Tibial nerve (tissue), 4 donors: ENCODE measurements at regions not wholly inside any gene's neighbourhood (a gene's known extent, or its start where the extent isn't known, plus 50 kb on each side); places are given as distances from the start of the nearest gene placed in this dataset.

Experiments
- DNase-seq, 2 donors: peaks; one replicate each; pipeline ENCODE4 v3.0.0-alpha.2; 2019; ENCODE audit warnings: low spot score in 2 of 2
- H3K27ac ChIP-seq, 4 donors: fragments of 200-600 bp; sonication (generic) in 3 of 4; one replicate each; pipeline ENCODE4 v1.5.1; 2017 to 2019; ENCODE audit warnings: mild to moderate bottlenecking in 1 of 4
- H3K27me3 ChIP-seq, 2 donors: fragments of 200-600 bp; sonication (generic) in 1 of 2; one replicate each; pipeline versions ENCODE4 v1.5.1 to v1.6.0; 2017 to 2019
- H3K36me3 ChIP-seq, 3 donors: fragments of 200-600 bp; sonication (generic); one replicate each; pipeline ENCODE4 v1.5.1; 2018 to 2019
- H3K4me1 ChIP-seq, 4 donors: fragments of 200-600 bp; sonication (generic) in 3 of 4; one replicate each; pipeline ENCODE4 v1.5.1; 2017 to 2019
- H3K4me3 ChIP-seq, 4 donors: fragments of 200-600 bp; sonication (generic) in 3 of 4; one replicate each; pipeline ENCODE4 v1.5.1; 2017 to 2019; ENCODE audit warnings: mild to moderate bottlenecking in 1 of 4, moderate library complexity in 1 of 4
- H3K9me3 ChIP-seq, 4 donors: fragments of 200-600 bp; sonication (generic) in 3 of 4; one replicate each; pipeline ENCODE4 v1.5.1; 2017 to 2019
- CTCF ChIP-seq, 5 experiments: fragments of 200-600 bp in 3 of 5; fragments of 450-650 bp in 2 of 5; sonication (generic) in 3 of 5; IDR thresholded peaks; one replicate each; pipeline ENCODE4 v1.5.1; 2016 to 2019; ENCODE audit warnings: antibody characterized with exemption in 5 of 5, mild to moderate bottlenecking in 3 of 5, moderate library complexity in 2 of 5
- EP300 ChIP-seq, 2 donors: sonication (generic); formaldehyde crosslinking; IDR thresholded peaks; one replicate each; pipeline ENCODE4 v1.6.1; 2017; ENCODE audit warnings: antibody characterized with exemption in 2 of 2, mild to moderate bottlenecking in 1 of 2
- POLR2A ChIP-seq, 2 donors: fragments of 450-650 bp; IDR thresholded peaks; one replicate each; pipeline ENCODE4 v1.6.1; 2017; ENCODE audit warnings: antibody characterized with exemption in 2 of 2, mild to moderate bottlenecking in 2 of 2, moderate library complexity in 2 of 2
- WGBS, 2 donors: methylation state at CpG; one replicate each; pipeline ENCODE4 v1.1.5; 2018; 5-methylcytosine and 5-hydroxymethylcytosine counted together

DNA sequence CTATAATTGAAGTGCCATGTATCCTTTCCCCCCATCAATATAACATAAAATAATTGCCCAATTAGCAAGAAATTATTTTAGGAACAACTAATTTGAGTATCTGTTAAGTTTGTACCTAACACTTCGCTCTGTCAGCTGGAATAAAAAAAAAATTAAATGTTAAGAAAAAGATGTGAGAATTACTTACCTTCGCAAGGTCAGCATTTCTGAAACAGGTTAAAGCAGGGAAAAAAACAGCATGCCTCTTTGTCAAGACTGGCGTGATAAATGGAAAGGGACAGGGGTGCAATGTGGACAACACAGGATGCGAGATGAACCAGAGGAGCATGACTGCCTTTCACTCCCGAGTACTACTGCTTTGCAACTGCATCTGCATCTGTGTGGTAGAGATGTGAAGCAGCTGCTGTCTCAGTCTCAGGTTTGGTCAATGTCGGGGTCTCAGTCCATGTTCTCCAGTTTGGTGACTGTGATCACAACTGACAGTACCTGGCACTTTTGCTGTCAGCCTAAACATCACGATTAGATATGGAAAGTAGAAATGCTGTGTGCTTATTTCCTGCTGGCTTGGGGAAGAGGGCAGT lies 565.4 kb upstream of the LRRTM1 start:
- Histone ChIP-seq H3K4me1 (no peaks in the 10 kb centered on the region), H3K27me3 (no peaks in the 10 kb centered on the region), H3K27ac (no peak overlapping the region), H3K4me3 (no peak overlapping the region), H3K9me3 (no peaks in the 10 kb centered on the region), H3K36me3 (no peaks in the 10 kb centered on the region)
- DNase-seq: no peak
- TF ChIP-seq POLR2A (IDR thresholded peaks at IDR 0.05) (no peak), EP300 (IDR thresholded peaks at IDR 0.05) (no peak), CTCF (IDR thresholded peaks at IDR 0.05) (no peak)
- 84 to 92% methylated on average over 7 of the region's 7 CpGs for WGBS, 2 donors

DNA sequence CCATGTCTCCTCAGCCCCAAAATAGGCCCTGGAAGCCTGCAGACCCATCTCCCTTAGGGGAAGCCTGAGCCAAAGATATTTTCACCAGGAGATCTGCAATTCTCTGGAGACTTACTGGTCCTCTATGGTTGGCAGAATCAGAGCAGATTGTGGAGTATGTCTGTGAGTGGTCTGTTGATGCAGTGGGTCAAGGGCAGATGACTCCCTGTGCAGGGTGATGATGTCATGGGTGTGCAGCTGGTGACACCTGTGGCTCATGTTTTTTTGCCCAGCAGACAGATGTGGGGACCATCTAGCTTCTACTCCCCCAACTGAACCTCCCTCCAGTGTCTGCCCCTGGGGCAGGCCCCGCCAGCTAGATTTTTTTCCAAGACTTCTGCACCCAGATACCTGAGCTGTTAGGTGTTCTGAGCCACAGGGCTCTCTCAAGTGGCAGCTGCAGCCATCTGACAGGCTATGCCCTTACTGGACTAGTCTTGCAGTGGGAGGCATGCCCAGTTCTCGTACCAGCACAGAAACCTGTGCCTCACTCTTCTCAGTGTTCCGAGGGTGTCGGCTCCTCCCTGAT lies 558.7 kb upstream of the LRRTM1 start:
- TF ChIP-seq CTCF (IDR thresholded peaks at IDR 0.05) (no peak), POLR2A (IDR thresholded peaks at IDR 0.05) (no peak), EP300 (IDR thresholded peaks at IDR 0.05) (no peak)

GRCh38 chr2:80858965-80859364 lies 554.4 kb upstream of the LRRTM1 start:
- no peaks in the 10 kb centered on the region for H3K9me3 ChIP-seq
- no peaks in the 10 kb centered on the region for H3K36me3 ChIP-seq
- H3K4me3 ChIP-seq: no peak overlapping the region
- 3 to 6% methylated on average over 1 of the region's 1 CpG for WGBS, 2 donors
- H3K27ac ChIP-seq: no peak overlapping the region
- no peaks in the 10 kb centered on the region for H3K4me1 ChIP-seq
- TF ChIP-seq EP300 (IDR thresholded peaks at IDR 0.05) (no peak), CTCF (IDR thresholded peaks at IDR 0.05) (no peak)
- DNase-seq: no peak
- H3K27me3 ChIP-seq: no peaks in the 10 kb centered on the region

More for the DNA sequence above, 558.7 kb upstream of the LRRTM1 start:
- WGBS, 2 donors: 93 to 100% methylated on average over 4 of the region's 4 CpGs
- Histone ChIP-seq H3K4me1 (no peaks in the 10 kb centered on the region), H3K27me3 (no peaks in the 10 kb centered on the region), H3K4me3 (no peak overlapping the region), H3K9me3 (no peaks in the 10 kb centered on the region), H3K36me3 (no peaks in the 10 kb centered on the region), H3K27ac (no peak overlapping the region)
- DNase-seq: no peak

GRCh38 chr2:80856227-80856626 lies 551.7 kb upstream of the LRRTM1 start:
- Histone ChIP-seq H3K27ac (no peak overlapping the region), H3K36me3 (no peaks in the 10 kb centered on the region), H3K27me3 (no peaks in the 10 kb centered on the region), H3K9me3 (no peaks in the 10 kb centered on the region), H3K4me1 (no peaks in the 10 kb centered on the region), H3K4me3 (no peak overlapping the region)
- no peak for DNase-seq
- no peak for TF ChIP-seq POLR2A (IDR thresholded peaks at IDR 0.05)
- no peak for TF ChIP-seq CTCF (IDR thresholded peaks at IDR 0.05)
- no peak for TF ChIP-seq EP300 (IDR thresholded peaks at IDR 0.05)

GRCh38 chr2:80854831-80855230 lies 550.3 kb upstream of the LRRTM1 start:
- Histone ChIP-seq H3K27me3 (no peaks in the 10 kb centered on the region), H3K4me1 (no peaks in the 10 kb centered on the region), H3K27ac (no peak overlapping the region), H3K4me3 (no peak overlapping the region), H3K36me3 (no peaks in the 10 kb centered on the region), H3K9me3 (no peaks in the 10 kb centered on the region)
- DNase-seq: no peak
- no peak for TF ChIP-seq POLR2A (IDR thresholded peaks at IDR 0.05)
- no peak for TF ChIP-seq CTCF (IDR thresholded peaks at IDR 0.05)
- no peak for TF ChIP-seq EP300 (IDR thresholded peaks at IDR 0.05)
- 35 to 55% methylated on average over 1 of the region's 1 CpG for WGBS, 2 donors
